ENCODE measurements at regions not wholly inside any gene's neighbourhood (a gene's known extent, or its start where the extent isn't known, plus 50 kb on each side); places are given as distances from the start of the nearest gene placed in this dataset.

- H3K4me3 Mint-ChIP-seq (ENCODE audit: low read depth): no peak overlapping the region
- no peak for DNase-seq (ENCODE audit: low spot score, unreplicated experiment)
- H3K9me3 Mint-ChIP-seq (ENCODE audit: low read depth): peaks cover 10% of the 10 kb centered on the region
- H3K36me3 Mint-ChIP-seq (ENCODE audit: insufficient read depth): peaks cover 2% of the 10 kb centered on the region
- H3K4me1 Mint-ChIP-seq (ENCODE audit: low read depth): peaks cover 7% of the 10 kb centered on the region
- H3K27ac Mint-ChIP-seq: no peak overlapping the region
- TF ChIP-seq, protein P1, sequence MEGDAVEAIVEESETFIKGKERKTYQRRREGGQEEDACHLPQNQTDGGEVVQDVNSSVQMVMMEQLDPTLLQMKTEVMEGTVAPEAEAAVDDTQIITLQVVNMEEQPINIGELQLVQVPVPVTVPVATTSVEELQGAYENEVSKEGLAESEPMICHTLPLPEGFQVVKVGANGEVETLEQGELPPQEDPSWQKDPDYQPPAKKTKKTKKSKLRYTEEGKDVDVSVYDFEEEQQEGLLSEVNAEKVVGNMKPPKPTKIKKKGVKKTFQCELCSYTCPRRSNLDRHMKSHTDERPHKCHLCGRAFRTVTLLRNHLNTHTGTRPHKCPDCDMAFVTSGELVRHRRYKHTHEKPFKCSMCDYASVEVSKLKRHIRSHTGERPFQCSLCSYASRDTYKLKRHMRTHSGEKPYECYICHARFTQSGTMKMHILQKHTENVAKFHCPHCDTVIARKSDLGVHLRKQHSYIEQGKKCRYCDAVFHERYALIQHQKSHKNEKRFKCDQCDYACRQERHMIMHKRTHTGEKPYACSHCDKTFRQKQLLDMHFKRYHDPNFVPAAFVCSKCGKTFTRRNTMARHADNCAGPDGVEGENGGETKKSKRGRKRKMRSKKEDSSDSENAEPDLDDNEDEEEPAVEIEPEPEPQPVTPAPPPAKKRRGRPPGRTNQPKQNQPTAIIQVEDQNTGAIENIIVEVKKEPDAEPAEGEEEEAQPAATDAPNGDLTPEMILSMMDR (IDR thresholded peaks at IDR 0.05; ENCODE audit: unreplicated experiment): no peak
- no peaks in the 10 kb centered on the region for H3K27me3 Mint-ChIP-seq
Observed at GRCh38 chr4:62133977-62134376, 933.9 kb downstream of the ADGRL3 start.

GRCh38 chr4:62133101-62133897 lies 933.2 kb downstream of the ADGRL3 start:
- peaks cover 10% of the 10 kb centered on the region for H3K9me3 Mint-ChIP-seq (ENCODE audit: low read depth)
- H3K36me3 Mint-ChIP-seq (ENCODE audit: insufficient read depth): peaks cover 2% of the 10 kb centered on the region
- TF ChIP-seq, protein P1 (IDR thresholded peaks at IDR 0.05; ENCODE audit: unreplicated experiment): no peak
- peaks cover 7% of the 10 kb centered on the region for H3K4me1 Mint-ChIP-seq (ENCODE audit: low read depth)
- H3K27me3 Mint-ChIP-seq: no peaks in the 10 kb centered on the region
- H3K27ac Mint-ChIP-seq: no peak overlapping the region
- DNase-seq (ENCODE audit: low spot score, unreplicated experiment): no peak
- H3K4me3 Mint-ChIP-seq (ENCODE audit: low read depth): no peak overlapping the region

- H3K36me3 Mint-ChIP-seq (ENCODE audit: insufficient read depth): peaks cover 2% of the 10 kb centered on the region
- no peak overlapping the region for H3K27ac Mint-ChIP-seq
- peaks cover 10% of the 10 kb centered on the region for H3K9me3 Mint-ChIP-seq (ENCODE audit: low read depth)
- TF ChIP-seq, protein P1 (IDR thresholded peaks at IDR 0.05; ENCODE audit: unreplicated experiment): no peak
- no peak for DNase-seq (ENCODE audit: low spot score, unreplicated experiment)
- H3K4me1 Mint-ChIP-seq (ENCODE audit: low read depth): peaks cover 7% of the 10 kb centered on the region
- no peaks in the 10 kb centered on the region for H3K27me3 Mint-ChIP-seq
- no peak overlapping the region for H3K4me3 Mint-ChIP-seq (ENCODE audit: low read depth)
Observed at GRCh38 chr4:62131049-62131448, 930.9 kb downstream of the ADGRL3 start.

- Mint-ChIP-seq H3K9me3 (ENCODE audit: low read depth) (peaks cover 10% of the 10 kb centered on the region), H3K4me1 (ENCODE audit: low read depth) (peaks cover 7% of the 10 kb centered on the region), H3K27ac (no peak overlapping the region), H3K4me3 (ENCODE audit: low read depth) (no peak overlapping the region), H3K27me3 (no peaks in the 10 kb centered on the region), H3K36me3 (ENCODE audit: insufficient read depth) (peaks cover 2% of the 10 kb centered on the region)
- no peak for DNase-seq (ENCODE audit: low spot score, unreplicated experiment)
- TF ChIP-seq, protein P1 (IDR thresholded peaks at IDR 0.05; ENCODE audit: unreplicated experiment): no peak
Observed at GRCh38 chr4:62130637-62131036, 930.5 kb downstream of the ADGRL3 start.

- Mint-ChIP-seq H3K27ac (no peak overlapping the region), H3K4me1 (ENCODE audit: low read depth) (peaks cover 7% of the 10 kb centered on the region), H3K27me3 (no peaks in the 10 kb centered on the region), H3K36me3 (ENCODE audit: insufficient read depth) (peaks cover 2% of the 10 kb centered on the region), H3K4me3 (ENCODE audit: low read depth) (no peak overlapping the region), H3K9me3 (ENCODE audit: low read depth) (peaks cover 10% of the 10 kb centered on the region)
- DNase-seq (ENCODE audit: low spot score, unreplicated experiment): no peak
- TF ChIP-seq, protein P1 (IDR thresholded peaks at IDR 0.05; ENCODE audit: unreplicated experiment): no peak
Observed at GRCh38 chr4:62130230-62130629, 930.1 kb downstream of the ADGRL3 start.
